Testis (tissue), 2 donors: ENCODE measurements at regions not wholly inside any gene's neighbourhood (a gene's known extent, or its start where the extent isn't known, plus 50 kb on each side); places are given as distances from the start of the nearest gene placed in this dataset.
"Not testable (repeated sequence)": the region's sequence is repeated elsewhere in the genome, so short reads cannot be mapped to it uniquely, and the experiment has no call there.

ENCODE experiments used
- DNase-seq: peaks from one replicate; pipeline ENCODE4 v3.0.0-alpha.2; 2019
- H3K27ac ChIP-seq, 2 donors: fragments of 200-600 bp; sonication (generic); one replicate each; pipeline ENCODE4 v1.5.1; 2019
- H3K27me3 ChIP-seq: fragments of 200-600 bp; sonication (generic); one replicate; pipeline ENCODE4 v1.5.1; 2019
- H3K36me3 ChIP-seq: fragments of 200-600 bp; sonication (generic); one replicate; pipeline ENCODE4 v1.5.1; 2017; ENCODE audit warnings: low read depth; ENCODE audit errors: missing control alignments
- H3K4me1 ChIP-seq: fragments of 200-600 bp; sonication (generic); one replicate; pipeline ENCODE4 v1.5.1; 2019
- H3K4me3 ChIP-seq, 2 donors: fragments of 200-600 bp; sonication (generic); one replicate each; pipeline ENCODE4 v1.5.1; 2017 to 2019
- H3K9me3 ChIP-seq: fragments of 200-600 bp; sonication (generic); one replicate; pipeline ENCODE4 v1.5.1; 2017
- POLR2A ChIP-seq: fragments of 450-650 bp; IDR thresholded peaks from one replicate; pipeline ENCODE4 v1.6.1; 2017; ENCODE audit warnings: antibody characterized with exemption, mild to moderate bottlenecking, moderate library complexity
- WGBS, 2 donors: methylation state at CpG; one replicate each; pipeline ENCODE4 v1.1.5; 2018; 5-methylcytosine and 5-hydroxymethylcytosine counted together
- intact Hi-C: fragments of 100-400 bp; cut with DNase I; formaldehyde crosslinking; loops from one replicate; pipeline ENCODE4 v1.15.1; 2023; ENCODE audit warnings: low total_unique reads
- TF ChIP-seq, protein P1 (sequence below), 3 experiments: fragments of 450-650 bp in 2 of 3; fragments of 200-600 bp in 1 of 3; sonication (generic) in 1 of 3; IDR thresholded peaks; one replicate each; pipeline ENCODE4 v1.5.1; 2016 to 2019; ENCODE audit warnings: antibody characterized with exemption in 3 of 3, mild to moderate bottlenecking in 2 of 3, moderate library complexity in 1 of 3

DNA sequence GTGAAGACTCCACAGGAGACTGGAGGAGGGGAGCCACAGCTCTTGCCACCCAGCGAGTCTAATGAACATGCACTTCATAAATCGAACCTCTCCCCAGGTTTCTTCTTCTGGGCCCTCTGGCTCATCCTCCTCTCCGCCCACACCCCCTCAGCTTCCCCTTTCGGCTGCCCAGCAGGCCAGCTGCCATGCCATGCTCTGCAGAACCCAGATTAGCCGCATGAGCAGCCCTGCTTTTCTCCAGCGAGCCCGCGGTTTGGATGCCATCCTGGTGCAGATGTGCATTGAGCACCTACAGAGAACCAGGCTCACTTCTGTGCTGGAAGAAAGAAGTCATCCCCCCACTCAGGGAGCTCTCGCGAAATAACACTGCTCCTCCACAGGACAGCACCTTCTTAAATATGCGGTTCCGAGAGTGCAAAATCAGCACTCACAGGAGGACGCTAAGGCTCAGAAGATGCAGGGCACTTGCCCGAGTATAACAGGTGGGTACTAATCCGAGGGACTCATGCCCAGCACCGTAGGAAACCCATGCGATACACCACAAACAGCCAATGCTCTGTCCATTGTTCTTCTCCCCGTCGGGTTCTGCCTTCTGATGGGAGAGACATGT is 143.0 kb upstream of the THBS2 start:
- no peaks in the 10 kb centered on the region for H3K36me3 ChIP-seq
- no peak for DNase-seq
- no peaks in the 10 kb centered on the region for H3K4me1 ChIP-seq
- H3K27ac ChIP-seq, result no peak overlapping the region
- intact Hi-C loops, result no loop called here
- no peaks in the 10 kb centered on the region for H3K27me3 ChIP-seq
- 90 to 91% methylated on average over 19 of the region's 19 CpGs for WGBS, 2 donors
- H3K9me3 ChIP-seq, result no peaks in the 10 kb centered on the region
- no peak overlapping the region for H3K4me3 ChIP-seq
- TF ChIP-seq, protein P1, sequence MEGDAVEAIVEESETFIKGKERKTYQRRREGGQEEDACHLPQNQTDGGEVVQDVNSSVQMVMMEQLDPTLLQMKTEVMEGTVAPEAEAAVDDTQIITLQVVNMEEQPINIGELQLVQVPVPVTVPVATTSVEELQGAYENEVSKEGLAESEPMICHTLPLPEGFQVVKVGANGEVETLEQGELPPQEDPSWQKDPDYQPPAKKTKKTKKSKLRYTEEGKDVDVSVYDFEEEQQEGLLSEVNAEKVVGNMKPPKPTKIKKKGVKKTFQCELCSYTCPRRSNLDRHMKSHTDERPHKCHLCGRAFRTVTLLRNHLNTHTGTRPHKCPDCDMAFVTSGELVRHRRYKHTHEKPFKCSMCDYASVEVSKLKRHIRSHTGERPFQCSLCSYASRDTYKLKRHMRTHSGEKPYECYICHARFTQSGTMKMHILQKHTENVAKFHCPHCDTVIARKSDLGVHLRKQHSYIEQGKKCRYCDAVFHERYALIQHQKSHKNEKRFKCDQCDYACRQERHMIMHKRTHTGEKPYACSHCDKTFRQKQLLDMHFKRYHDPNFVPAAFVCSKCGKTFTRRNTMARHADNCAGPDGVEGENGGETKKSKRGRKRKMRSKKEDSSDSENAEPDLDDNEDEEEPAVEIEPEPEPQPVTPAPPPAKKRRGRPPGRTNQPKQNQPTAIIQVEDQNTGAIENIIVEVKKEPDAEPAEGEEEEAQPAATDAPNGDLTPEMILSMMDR (IDR thresholded peaks at IDR 0.05), result no peak
- no peak for TF ChIP-seq POLR2A

DNA sequence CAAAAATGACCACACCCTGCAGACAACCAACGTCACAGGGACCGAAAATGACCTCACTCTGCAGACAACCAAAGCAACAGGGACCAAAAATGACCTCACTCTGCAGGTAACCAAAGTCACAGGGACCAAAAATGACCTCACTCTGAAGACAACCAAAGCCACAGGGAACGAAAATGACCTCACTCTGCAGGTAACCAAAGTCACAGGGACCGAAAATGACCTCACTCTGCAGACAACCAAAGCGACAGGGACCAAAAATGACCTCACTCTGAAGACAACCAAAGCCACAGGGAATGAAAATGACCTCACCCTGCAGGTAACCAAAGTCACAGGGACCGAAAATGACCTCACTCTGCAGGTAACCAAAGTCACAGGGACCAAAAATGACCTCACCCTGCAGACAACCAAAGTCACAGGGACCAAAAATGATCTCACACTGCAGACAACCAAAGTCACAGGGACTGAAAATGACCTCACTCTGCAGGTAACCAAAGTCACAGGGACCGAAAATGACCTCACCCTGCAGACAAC is 142.4 kb upstream of the THBS2 start:
- 66 to 69% methylated on average over 6 to 7 of the region's 7 CpGs for WGBS, 2 donors
- H3K36me3 ChIP-seq, intact Hi-C loops: not testable (repeated sequence)

DNA sequence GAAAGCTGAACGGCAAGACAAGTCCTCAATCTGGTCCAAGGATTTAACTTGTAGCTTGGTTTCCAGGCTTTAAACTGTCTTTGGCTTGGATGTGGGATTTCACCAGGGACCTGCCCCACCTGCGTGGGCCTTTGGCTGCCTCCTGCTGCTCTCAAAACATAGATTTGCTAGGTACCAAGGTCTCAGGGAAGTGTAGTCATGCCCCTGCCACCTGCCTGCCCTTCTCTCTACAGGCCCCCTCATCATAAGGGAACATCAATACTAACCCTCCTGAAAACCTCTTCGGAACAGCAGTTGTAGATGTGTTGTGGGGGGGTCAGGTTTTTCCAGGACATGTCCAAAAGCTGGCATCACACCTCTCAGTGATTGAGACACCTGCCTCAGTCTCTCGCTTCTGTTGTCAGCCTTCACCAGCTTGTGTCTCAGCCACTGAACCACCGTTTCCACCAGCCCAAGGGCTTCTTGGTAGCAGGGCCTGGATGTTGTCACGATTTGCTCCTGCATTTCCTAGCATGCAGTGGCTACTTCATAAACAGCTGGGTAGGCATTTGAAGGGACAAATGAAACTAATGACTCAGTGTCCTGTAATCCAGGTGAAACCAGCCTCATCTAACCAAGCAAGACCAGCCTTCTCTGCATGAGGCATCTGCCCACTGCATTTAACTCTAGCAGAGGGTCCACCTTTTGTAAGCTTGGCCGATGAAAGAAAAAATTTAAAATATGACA is 141.6 kb upstream of the THBS2 start:
- intact Hi-C loops, result no loop called here
- DNase-seq, result no peak
- H3K4me1 ChIP-seq, result no peaks in the 10 kb centered on the region
- H3K4me3 ChIP-seq, result no peak overlapping the region
- no peak overlapping the region for H3K27ac ChIP-seq
- TF ChIP-seq, protein P1 (IDR thresholded peaks at IDR 0.05), result no peak
- TF ChIP-seq POLR2A, result no peak
- H3K27me3 ChIP-seq, result no peaks in the 10 kb centered on the region
- no peaks in the 10 kb centered on the region for H3K9me3 ChIP-seq
- H3K36me3 ChIP-seq, result no peaks in the 10 kb centered on the region
- 88 to 89% methylated on average over 6 to 7 of the region's 7 CpGs for WGBS, 2 donors

More for the DNA sequence above, 142.4 kb upstream of the THBS2 start:
- H3K27ac ChIP-seq, H3K4me3 ChIP-seq, H3K9me3 ChIP-seq, H3K4me1 ChIP-seq, DNase-seq, H3K27me3 ChIP-seq: not testable (repeated sequence)

DNA sequence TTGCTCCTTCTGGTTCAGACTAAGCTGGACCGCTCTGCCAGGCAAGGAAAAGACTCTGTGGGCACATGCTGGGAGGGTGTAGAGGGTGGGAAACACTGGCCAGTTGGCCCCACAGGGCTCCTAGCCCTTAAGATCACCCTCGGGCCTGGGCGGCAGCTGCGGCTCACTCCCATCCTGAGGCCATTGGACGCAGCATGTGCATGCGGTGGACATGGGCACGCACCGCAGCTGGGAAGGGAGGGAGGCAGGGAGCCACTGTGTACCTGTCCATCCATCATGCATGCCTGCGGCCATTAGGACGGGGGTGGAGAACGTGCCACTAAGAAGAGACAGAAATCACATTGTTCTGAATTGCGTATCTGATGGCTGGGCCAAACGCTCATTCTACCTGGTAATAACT is 140.1 kb upstream of the THBS2 start:
- WGBS, 2 donors, result 93 to 96% methylated on average over 11 to 13 of the region's 13 CpGs
- Histone ChIP-seq H3K4me1 (no peaks in the 10 kb centered on the region), H3K4me3 (no peak overlapping the region), H3K36me3 (no peaks in the 10 kb centered on the region), H3K9me3 (no peaks in the 10 kb centered on the region), H3K27me3 (no peaks in the 10 kb centered on the region), H3K27ac (no peak overlapping the region)
- TF ChIP-seq POLR2A, result no peak
- TF ChIP-seq, protein P1 (IDR thresholded peaks at IDR 0.05), result no peak
- DNase-seq, result no peak
- intact Hi-C loops, result no loop called here

DNA sequence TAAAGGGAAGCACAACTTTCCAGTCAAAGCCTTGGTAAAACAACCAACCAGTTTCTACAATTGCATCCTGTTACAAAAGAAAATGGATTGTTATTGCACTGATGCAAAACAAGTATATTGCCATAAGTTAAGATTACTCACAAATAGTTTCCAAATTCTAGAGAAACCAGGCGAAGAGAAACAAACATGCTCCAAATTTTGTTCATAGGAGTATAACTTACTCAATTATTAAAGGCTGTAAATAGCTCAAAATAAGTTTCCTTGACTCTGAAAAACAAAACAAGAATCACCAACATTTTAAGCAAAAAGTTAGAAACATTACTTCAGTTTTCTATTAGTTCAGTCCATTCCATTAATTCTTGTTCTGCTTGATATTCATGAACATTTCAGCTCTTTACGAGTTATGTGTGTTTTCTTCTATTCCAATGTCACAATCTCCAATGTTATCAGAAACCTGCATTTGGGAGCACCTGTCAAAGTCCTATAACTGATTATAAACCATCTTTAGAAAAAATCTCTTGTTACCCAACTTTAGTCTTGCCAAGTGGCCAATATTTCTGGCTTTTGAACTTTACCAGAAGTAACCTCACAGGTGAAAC is 137.9 kb upstream of the THBS2 start:
- intact Hi-C loops, result no loop called here
- H3K4me3 ChIP-seq, result no peak overlapping the region
- TF ChIP-seq POLR2A, result no peak
- TF ChIP-seq, protein P1 (IDR thresholded peaks at IDR 0.05), result no peak
- H3K9me3 ChIP-seq, result no peaks in the 10 kb centered on the region
- WGBS, 2 donors, result 95% methylated on average over 2 of the region's 2 CpGs
- no peaks in the 10 kb centered on the region for H3K36me3 ChIP-seq
- no peak overlapping the region for H3K27ac ChIP-seq
- H3K27me3 ChIP-seq, result no peaks in the 10 kb centered on the region
- peaks cover 7% of the 10 kb centered on the region for H3K4me1 ChIP-seq
- DNase-seq, result no peak
